ENCODE measurements at regions not wholly inside any gene's neighbourhood (a gene's known extent, or its start where the extent isn't known, plus 50 kb on each side); places are given as distances from the start of the nearest gene placed in this dataset.

GRCh38 chr18:70622622-70623419, 334.0 kb downstream of the SOCS6 start:
- TF ChIP-seq CTCF (IDR thresholded peaks at IDR 0.05), result no peak
- no peak for TF ChIP-seq EZH2phosphoT487 (IDR thresholded peaks at IDR 0.05)
